ENCODE measurements at regions not wholly inside any gene's neighbourhood (a gene's known extent, or its start where the extent isn't known, plus 50 kb on each side); places are given as distances from the start of the nearest gene placed in this dataset.

GRCh38 chr10:10967029-10967428, 50.6 kb upstream of the CELF2 start:
- TF ChIP-seq EZH2 (IDR thresholded peaks at IDR 0.05; ENCODE audit: low read depth) (no peak), CTCF (conservative IDR thresholded peaks at IDR 0.05) (no peak)
